ENCODE measurements at regions not wholly inside any gene's neighbourhood (a gene's known extent, or its start where the extent isn't known, plus 50 kb on each side); places are given as distances from the start of the nearest gene placed in this dataset.
A peak's percentile ranks its signal among the peaks of the same experiment; 100 is the strongest.

DNA sequence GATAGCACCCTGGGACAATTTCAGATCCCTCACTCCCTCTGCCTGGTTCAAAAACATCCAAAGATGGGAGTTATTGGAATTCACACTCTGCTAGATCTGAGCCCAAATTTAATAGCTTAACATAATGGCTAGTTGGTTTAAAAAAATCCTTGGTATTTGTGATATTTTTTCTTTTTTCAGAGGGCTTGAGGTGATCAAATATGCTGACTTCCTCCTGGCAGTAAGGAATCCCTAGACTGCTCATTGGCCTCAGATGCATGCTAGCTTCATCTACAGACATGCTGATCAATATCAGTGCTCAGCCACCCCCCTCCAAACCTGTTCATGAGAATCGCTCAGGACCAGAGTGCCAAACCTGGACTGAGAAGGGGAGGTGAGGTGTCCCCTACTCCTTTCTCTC, 74.7 kb upstream of the PLPP4 start:
- 100% methylated on average over 1 of the region's 1 CpG for WGBS (ENCODE audit: low lambda C conversion rate)

More for the DNA sequence above, 74.7 kb upstream of the PLPP4 start:
- peaks cover 9% of the 10 kb centered on the region for H3F3A ChIP-seq (replicated peaks; ENCODE audit: insufficient read depth)
- H3K4me1 ChIP-seq (ENCODE audit: control insufficient read depth in 1 of 2, insufficient read depth in 2 of 2, low read depth in 1 of 2, low read length in 1 of 2) = peaks cover 0 to 19% of the 10 kb centered on the region in 2 experiments; a peak in 2 of 4 replicates
- H3K4me2 ChIP-seq = no peak overlapping the region
- H3K27me3 ChIP-seq (ENCODE audit: insufficient read depth) = no peaks in the 10 kb centered on the region
- H3K27ac ChIP-seq (ENCODE audit: low read depth in 2 of 2, low read length in 1 of 2) = peak overlapping the region in 1 of 2 experiments; percentile 44; a peak in 2 of 4 replicates
- peak overlapping the region; percentile 1; the same call in 1 of the 2 replicates for H2AFZ ChIP-seq (ENCODE audit: low read depth)
- no peaks in the 10 kb centered on the region for H3K9me3 ChIP-seq
- no peaks in the 10 kb centered on the region for H3K36me3 ChIP-seq (replicated peaks in 1 of 2; ENCODE audit: control insufficient read depth in 1 of 2, insufficient read depth in 2 of 2, low read length in 1 of 2)
- H3K79me2 ChIP-seq (ENCODE audit: insufficient read depth) = no peaks in the 10 kb centered on the region
- no peak overlapping the region for H3K4me3 ChIP-seq (ENCODE audit: low read depth in 2 of 2, low read length in 1 of 2)
- TF ChIP-seq NRF1 (IDR thresholded peaks at IDR 0.05; ENCODE audit: low read depth, low read length) = no peak
- TF ChIP-seq FOXM1 (IDR thresholded peaks at IDR 0.05; ENCODE audit: low read depth) = no peak
- no peak for TF ChIP-seq RFX5 (IDR thresholded peaks at IDR 0.05; ENCODE audit: low read length)
- TF ChIP-seq MXI1 (IDR thresholded peaks at IDR 0.05; ENCODE audit: low read depth, low read length) = no peak
- no peak for TF ChIP-seq MEF2A (IDR thresholded peaks at IDR 0.05; ENCODE audit: borderline replicate concordance, low read depth)
- TF ChIP-seq USF1 (IDR thresholded peaks at IDR 0.05; ENCODE audit: borderline replicate concordance, low read depth) = no peak
- no peak for TF ChIP-seq IRF3 (IDR thresholded peaks at IDR 0.05; ENCODE audit: low read depth, low read length)
- no peak for TF ChIP-seq SMC3 (IDR thresholded peaks at IDR 0.05; ENCODE audit: low read depth, low read length)
- TF ChIP-seq TEAD4 (IDR thresholded peaks at IDR 0.05; ENCODE audit: borderline replicate concordance, insufficient read depth) = no peak
- TF ChIP-seq GATA2 (CRISPR knock-in tag; IDR thresholded peaks at IDR 0.05) = no peak
- TF ChIP-seq, protein P1, sequence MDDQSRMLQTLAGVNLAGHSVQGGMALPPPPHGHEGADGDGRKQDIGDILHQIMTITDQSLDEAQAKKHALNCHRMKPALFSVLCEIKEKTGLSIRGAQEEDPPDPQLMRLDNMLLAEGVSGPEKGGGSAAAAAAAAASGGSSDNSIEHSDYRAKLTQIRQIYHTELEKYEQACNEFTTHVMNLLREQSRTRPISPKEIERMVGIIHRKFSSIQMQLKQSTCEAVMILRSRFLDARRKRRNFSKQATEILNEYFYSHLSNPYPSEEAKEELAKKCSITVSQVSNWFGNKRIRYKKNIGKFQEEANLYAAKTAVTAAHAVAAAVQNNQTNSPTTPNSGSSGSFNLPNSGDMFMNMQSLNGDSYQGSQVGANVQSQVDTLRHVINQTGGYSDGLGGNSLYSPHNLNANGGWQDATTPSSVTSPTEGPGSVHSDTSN (IDR thresholded peaks at IDR 0.05) = no peak
- TF ChIP-seq FOXJ3 (CRISPR knock-in tag; IDR thresholded peaks at IDR 0.05) = no peak
- TF ChIP-seq NFIC (IDR thresholded peaks at IDR 0.05; ENCODE audit: borderline replicate concordance) = no peak
- TF ChIP-seq CHD2 (IDR thresholded peaks at IDR 0.05; ENCODE audit: low read length, partially characterized antibody) = no peak
- no peak for TF ChIP-seq ELF1 (IDR thresholded peaks at IDR 0.05)
- TF ChIP-seq TCF12 (IDR thresholded peaks at IDR 0.05) = no peak
- TF ChIP-seq, protein P2, sequence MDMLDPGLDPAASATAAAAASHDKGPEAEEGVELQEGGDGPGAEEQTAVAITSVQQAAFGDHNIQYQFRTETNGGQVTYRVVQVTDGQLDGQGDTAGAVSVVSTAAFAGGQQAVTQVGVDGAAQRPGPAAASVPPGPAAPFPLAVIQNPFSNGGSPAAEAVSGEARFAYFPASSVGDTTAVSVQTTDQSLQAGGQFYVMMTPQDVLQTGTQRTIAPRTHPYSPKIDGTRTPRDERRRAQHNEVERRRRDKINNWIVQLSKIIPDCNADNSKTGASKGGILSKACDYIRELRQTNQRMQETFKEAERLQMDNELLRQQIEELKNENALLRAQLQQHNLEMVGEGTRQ (IDR thresholded peaks at IDR 0.05; ENCODE audit: borderline replicate concordance, low read depth, low read length) = no peak
- TF ChIP-seq, protein P3, sequence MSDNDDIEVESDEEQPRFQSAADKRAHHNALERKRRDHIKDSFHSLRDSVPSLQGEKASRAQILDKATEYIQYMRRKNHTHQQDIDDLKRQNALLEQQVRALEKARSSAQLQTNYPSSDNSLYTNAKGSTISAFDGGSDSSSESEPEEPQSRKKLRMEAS (IDR thresholded peaks at IDR 0.05; ENCODE audit: low read depth) = no peak
- H3K9me2 ChIP-seq = no peaks in the 10 kb centered on the region
- H3K9ac ChIP-seq = no peak overlapping the region
- DNase-seq = no peak
- ChIA-PET CTCF (no interaction called here), POLR2A (no interaction called here)
- no peaks in the 10 kb centered on the region for H4K20me1 ChIP-seq (ENCODE audit: insufficient read depth)
